ENCODE measurements at regions not wholly inside any gene's neighbourhood (a gene's known extent, or its start where the extent isn't known, plus 50 kb on each side); places are given as distances from the start of the nearest gene placed in this dataset.

- no peak for DNase-seq (ENCODE audit: low read depth)
- TF ChIP-seq CTCF (IDR thresholded peaks at IDR 0.05; ENCODE audit: low read length, missing control alignments): no peak
- H3K4me3 ChIP-seq (replicated peaks; ENCODE audit: low read depth, low read length): no peak overlapping the region
These were observed 204.2 kb upstream of the GUCY1A2 start for GRCh38 chr11:107222431-107222830.

- DNase-seq (ENCODE audit: low read depth): no peak
- TF ChIP-seq CTCF (IDR thresholded peaks at IDR 0.05; ENCODE audit: low read length, missing control alignments): no peak
- no peak overlapping the region for H3K4me3 ChIP-seq (replicated peaks; ENCODE audit: low read depth, low read length)
These were observed 203.5 kb upstream of the GUCY1A2 start for GRCh38 chr11:107221748-107222285.

- H3K4me3 ChIP-seq (replicated peaks; ENCODE audit: low read depth, low read length): no peak overlapping the region
- TF ChIP-seq CTCF (IDR thresholded peaks at IDR 0.05; ENCODE audit: low read length, missing control alignments): no peak
- DNase-seq (ENCODE audit: low read depth): no peak
These were observed 200.1 kb upstream of the GUCY1A2 start for GRCh38 chr11:107218123-107219013.

GRCh38 chr11:107217444-107217843 is 199.2 kb upstream of the GUCY1A2 start:
- H3K4me3 ChIP-seq (replicated peaks; ENCODE audit: low read depth, low read length): no peak overlapping the region
- no peak for DNase-seq (ENCODE audit: low read depth)

GRCh38 chr11:107215010-107215409 is 196.7 kb upstream of the GUCY1A2 start:
- DNase-seq (ENCODE audit: low read depth): no peak
- TF ChIP-seq CTCF (IDR thresholded peaks at IDR 0.05; ENCODE audit: low read length, missing control alignments): no peak
- H3K4me3 ChIP-seq (replicated peaks; ENCODE audit: low read depth, low read length): no peak overlapping the region

More at GRCh38 chr11:107217444-107217843, 199.2 kb upstream of the GUCY1A2 start:
- TF ChIP-seq CTCF (IDR thresholded peaks at IDR 0.05; ENCODE audit: low read length, missing control alignments): no peak

- no peak for TF ChIP-seq CTCF (IDR thresholded peaks at IDR 0.05; ENCODE audit: low read length, missing control alignments)
- no peak for DNase-seq (ENCODE audit: low read depth)
- no peak overlapping the region for H3K4me3 ChIP-seq (replicated peaks; ENCODE audit: low read depth, low read length)
These were observed 185.4 kb upstream of the GUCY1A2 start for GRCh38 chr11:107203656-107204055.

Measured in fibroblast of pulmonary artery (primary cell).